ENCODE measurements at regions not wholly inside any gene's neighbourhood (a gene's known extent, or its start where the extent isn't known, plus 50 kb on each side); places are given as distances from the start of the nearest gene placed in this dataset.
"Not testable (repeated sequence)": the region's sequence is repeated elsewhere in the genome, so short reads cannot be mapped to it uniquely, and the experiment has no call there.

GRCh38 chr2:140085674-140086073 is 1305.5 kb upstream of the NXPH2 start:
- TF ChIP-seq, protein P1, sequence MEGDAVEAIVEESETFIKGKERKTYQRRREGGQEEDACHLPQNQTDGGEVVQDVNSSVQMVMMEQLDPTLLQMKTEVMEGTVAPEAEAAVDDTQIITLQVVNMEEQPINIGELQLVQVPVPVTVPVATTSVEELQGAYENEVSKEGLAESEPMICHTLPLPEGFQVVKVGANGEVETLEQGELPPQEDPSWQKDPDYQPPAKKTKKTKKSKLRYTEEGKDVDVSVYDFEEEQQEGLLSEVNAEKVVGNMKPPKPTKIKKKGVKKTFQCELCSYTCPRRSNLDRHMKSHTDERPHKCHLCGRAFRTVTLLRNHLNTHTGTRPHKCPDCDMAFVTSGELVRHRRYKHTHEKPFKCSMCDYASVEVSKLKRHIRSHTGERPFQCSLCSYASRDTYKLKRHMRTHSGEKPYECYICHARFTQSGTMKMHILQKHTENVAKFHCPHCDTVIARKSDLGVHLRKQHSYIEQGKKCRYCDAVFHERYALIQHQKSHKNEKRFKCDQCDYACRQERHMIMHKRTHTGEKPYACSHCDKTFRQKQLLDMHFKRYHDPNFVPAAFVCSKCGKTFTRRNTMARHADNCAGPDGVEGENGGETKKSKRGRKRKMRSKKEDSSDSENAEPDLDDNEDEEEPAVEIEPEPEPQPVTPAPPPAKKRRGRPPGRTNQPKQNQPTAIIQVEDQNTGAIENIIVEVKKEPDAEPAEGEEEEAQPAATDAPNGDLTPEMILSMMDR (IDR thresholded peaks at IDR 0.05) = no peak
- no peaks in the 10 kb centered on the region for H3K27me3 ChIP-seq
- H3K4me1 ChIP-seq = no peaks in the 10 kb centered on the region
- no peaks in the 10 kb centered on the region for H3K36me3 ChIP-seq
- intact Hi-C loops (cut with DNase I) = no loop called here
- DNase-seq (no peak), ATAC-seq (no peak)
- no peak overlapping the region for H3K4me3 ChIP-seq
- H3K9me3 ChIP-seq = no peaks in the 10 kb centered on the region
- no peak overlapping the region for H3K27ac ChIP-seq

- Histone ChIP-seq H3K4me1 (no peaks in the 10 kb centered on the region), H3K36me3 (no peaks in the 10 kb centered on the region), H3K27me3 (no peaks in the 10 kb centered on the region), H3K27ac (no peak overlapping the region), H3K4me3 (no peak overlapping the region), H3K9me3 (no peaks in the 10 kb centered on the region)
- ATAC-seq = no peak
- TF ChIP-seq, protein P1 (IDR thresholded peaks at IDR 0.05) = no peak
- DNase-seq = no peak
- intact Hi-C loops (cut with DNase I) = no loop called here
Observed at GRCh38 chr2:140079038-140079437, 1298.8 kb upstream of the NXPH2 start.

- no peaks in the 10 kb centered on the region for H3K4me1 ChIP-seq
- H3K9me3 ChIP-seq = no peaks in the 10 kb centered on the region
- no peak for DNase-seq
- H3K36me3 ChIP-seq = no peaks in the 10 kb centered on the region
- H3K27ac ChIP-seq = no peak overlapping the region
- intact Hi-C loops (cut with DNase I) = no loop called here
- no peak overlapping the region for H3K4me3 ChIP-seq
- ATAC-seq = no peak
- no peaks in the 10 kb centered on the region for H3K27me3 ChIP-seq
- TF ChIP-seq, protein P1 (IDR thresholded peaks at IDR 0.05) = no peak
Observed at GRCh38 chr2:140076164-140076563, 1296.0 kb upstream of the NXPH2 start.

GRCh38 chr2:140073763-140074162 is 1293.6 kb upstream of the NXPH2 start:
- intact Hi-C loops (cut with DNase I); H3K27ac ChIP-seq; H3K9me3 ChIP-seq; H3K36me3 ChIP-seq; H3K4me3 ChIP-seq; ATAC-seq; H3K27me3 ChIP-seq; H3K4me1 ChIP-seq: not testable (repeated sequence)
- DNase-seq = peak; percentile 56

- TF ChIP-seq, protein P1 (IDR thresholded peaks at IDR 0.05) = no peak
- H3K4me3 ChIP-seq = no peak overlapping the region
- intact Hi-C loops (cut with DNase I) = no loop called here
- no peak for DNase-seq
- no peaks in the 10 kb centered on the region for H3K27me3 ChIP-seq
- H3K27ac ChIP-seq = no peak overlapping the region
- no peak for ATAC-seq
- H3K9me3 ChIP-seq = no peaks in the 10 kb centered on the region
- H3K4me1 ChIP-seq = no peaks in the 10 kb centered on the region
- H3K36me3 ChIP-seq = no peaks in the 10 kb centered on the region
Observed at GRCh38 chr2:140067661-140068060, 1287.5 kb upstream of the NXPH2 start.

DNA sequence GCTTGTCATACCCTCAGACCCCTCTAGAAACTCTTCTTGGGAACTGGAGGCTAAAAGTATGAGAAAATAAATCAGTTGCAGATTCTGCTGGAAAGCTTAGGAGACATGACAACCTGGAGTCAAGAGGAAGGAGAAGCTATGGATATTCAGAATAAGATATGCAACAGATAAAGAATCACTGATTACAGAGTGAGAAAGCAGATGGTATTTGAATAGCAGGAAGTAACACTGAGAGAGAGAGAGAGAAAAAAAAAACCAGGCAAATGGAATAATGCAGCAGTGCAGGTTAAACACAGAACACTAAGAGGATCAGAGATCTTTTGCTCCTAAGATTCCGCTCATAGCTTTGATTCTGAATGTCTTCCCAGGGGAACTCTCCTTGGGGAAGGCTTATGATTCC is 1284.1 kb upstream of the NXPH2 start:
- Histone ChIP-seq H3K36me3 (no peaks in the 10 kb centered on the region), H3K27me3 (no peaks in the 10 kb centered on the region), H3K27ac (no peak overlapping the region), H3K4me3 (no peak overlapping the region), H3K4me1 (no peaks in the 10 kb centered on the region), H3K9me3 (no peaks in the 10 kb centered on the region)
- TF ChIP-seq, protein P1 (IDR thresholded peaks at IDR 0.05) = no peak
- no peak for DNase-seq
- intact Hi-C loops (cut with DNase I) = no loop called here
- ATAC-seq = no peak

All from upper lobe of right lung (tissue), 1 donor.